ENCODE measurements at regions not wholly inside any gene's neighbourhood (a gene's known extent, or its start where the extent isn't known, plus 50 kb on each side); places are given as distances from the start of the nearest gene placed in this dataset.

GRCh38 chr14:34258318-34258717 lies 203.7 kb downstream of the SPTSSA start:
- Histone ChIP-seq H3K27me3 (ENCODE audit: insufficient read depth, low read depth, low read length) (no peaks in the 10 kb centered on the region), H4K20me1 (ENCODE audit: insufficient read depth) (no peaks in the 10 kb centered on the region), H3K9ac (ENCODE audit: low read length) (no peak overlapping the region), H3K79me2 (replicated peaks; ENCODE audit: insufficient read depth, low read length) (no peaks in the 10 kb centered on the region), H2AFZ (ENCODE audit: low read depth, low read length) (no peak overlapping the region), H3K27ac (ENCODE audit: low read length) (no peak overlapping the region), H3K9me2 (ENCODE audit: insufficient read depth, low read length) (no peaks in the 10 kb centered on the region), H3K36me3 (ENCODE audit: insufficient read depth, low read length) (no peaks in the 10 kb centered on the region), H3K4me3 (ENCODE audit: low read length) (no peak overlapping the region), H3K4me2 (ENCODE audit: low read length) (no peak overlapping the region), H3K9me3 (ENCODE audit: low read length) (no peaks in the 10 kb centered on the region), H3F3A (ENCODE audit: insufficient read depth, low read length, poor library complexity, severe bottlenecking) (no peaks in the 10 kb centered on the region)
- TF ChIP-seq SMC3 (conservative IDR thresholded peaks at IDR 0.05; ENCODE audit: poor library complexity) (no peak), REST (IDR thresholded peaks at IDR 0.05; ENCODE audit: borderline replicate concordance) (no peak)

GRCh38 chr14:34257505-34257904 lies 204.5 kb downstream of the SPTSSA start:
- Histone ChIP-seq H3K36me3 (ENCODE audit: insufficient read depth, low read length) (no peaks in the 10 kb centered on the region), H3K9me3 (ENCODE audit: low read length) (no peaks in the 10 kb centered on the region), H4K20me1 (ENCODE audit: insufficient read depth) (no peaks in the 10 kb centered on the region), H3K27ac (ENCODE audit: low read length) (no peak overlapping the region), H2AFZ (ENCODE audit: low read depth, low read length) (no peak overlapping the region), H3F3A (ENCODE audit: insufficient read depth, low read length, poor library complexity, severe bottlenecking) (no peaks in the 10 kb centered on the region), H3K27me3 (ENCODE audit: insufficient read depth, low read depth, low read length) (no peaks in the 10 kb centered on the region), H3K9me2 (ENCODE audit: insufficient read depth, low read length) (no peaks in the 10 kb centered on the region), H3K79me2 (replicated peaks; ENCODE audit: insufficient read depth, low read length) (no peaks in the 10 kb centered on the region), H3K9ac (ENCODE audit: low read length) (no peak overlapping the region), H3K4me3 (ENCODE audit: low read length) (no peak overlapping the region), H3K4me2 (ENCODE audit: low read length) (no peak overlapping the region)
- TF ChIP-seq MXI1 (conservative IDR thresholded peaks at IDR 0.05; ENCODE audit: poor library complexity, severe bottlenecking): no peak

- no peaks in the 10 kb centered on the region for H3K27me3 ChIP-seq (ENCODE audit: insufficient read depth, low read depth, low read length)
- H3K27ac ChIP-seq (ENCODE audit: low read length): no peak overlapping the region
- H3K9me3 ChIP-seq (ENCODE audit: low read length): no peaks in the 10 kb centered on the region
- no peaks in the 10 kb centered on the region for H4K20me1 ChIP-seq (ENCODE audit: insufficient read depth)
- no peaks in the 10 kb centered on the region for H3K36me3 ChIP-seq (ENCODE audit: insufficient read depth, low read length)
- no peak overlapping the region for H3K9ac ChIP-seq (ENCODE audit: low read length)
- no peak overlapping the region for H3K4me2 ChIP-seq (ENCODE audit: low read length)
- no peaks in the 10 kb centered on the region for H3K9me2 ChIP-seq (ENCODE audit: insufficient read depth, low read length)
- no peak for TF ChIP-seq EP300 (conservative IDR thresholded peaks at IDR 0.05; ENCODE audit: poor library complexity, severe bottlenecking)
- no peak for TF ChIP-seq TAF1 (IDR thresholded peaks at IDR 0.05; ENCODE audit: low read depth)
- TF ChIP-seq CTCF (IDR thresholded peaks at IDR 0.05; ENCODE audit: poor library complexity, severe bottlenecking): no peak
- no peak for TF ChIP-seq SMC3 (conservative IDR thresholded peaks at IDR 0.05; ENCODE audit: poor library complexity)
- TF ChIP-seq EZH2 (IDR thresholded peaks at IDR 0.05; ENCODE audit: borderline replicate concordance, insufficient read depth, low read length, poor library complexity, severe bottlenecking): no peak
- TF ChIP-seq REST (IDR thresholded peaks at IDR 0.05; ENCODE audit: borderline replicate concordance): no peak
- TF ChIP-seq MXI1 (conservative IDR thresholded peaks at IDR 0.05; ENCODE audit: poor library complexity, severe bottlenecking): no peak
- no peak for TF ChIP-seq RAD21 (conservative IDR thresholded peaks at IDR 0.05)
- no peak for TF ChIP-seq POLR2AphosphoS5 (IDR thresholded peaks at IDR 0.05)
- H3K79me2 ChIP-seq (replicated peaks; ENCODE audit: insufficient read depth, low read length): no peaks in the 10 kb centered on the region
- H3K4me3 ChIP-seq (ENCODE audit: low read length): no peak overlapping the region
- no peak overlapping the region for H2AFZ ChIP-seq (ENCODE audit: low read depth, low read length)
- no peaks in the 10 kb centered on the region for H3F3A ChIP-seq (ENCODE audit: insufficient read depth, low read length, poor library complexity, severe bottlenecking)
These were observed 205.8 kb downstream of the SPTSSA start for GRCh38 chr14:34256223-34256622.
